Pons (tissue), 1 donor: ENCODE measurements at regions not wholly inside any gene's neighbourhood (a gene's known extent, or its start where the extent isn't known, plus 50 kb on each side); places are given as distances from the start of the nearest gene placed in this dataset.
"Not testable (repeated sequence)": the region's sequence is repeated elsewhere in the genome, so short reads cannot be mapped to it uniquely, and the experiment has no call there.

ENCODE experiments used
- DNase-seq: peaks from one replicate; pipeline ENCODE4 v3.0.0-alpha.2; 2016; ENCODE audit warnings: low spot score

DNA sequence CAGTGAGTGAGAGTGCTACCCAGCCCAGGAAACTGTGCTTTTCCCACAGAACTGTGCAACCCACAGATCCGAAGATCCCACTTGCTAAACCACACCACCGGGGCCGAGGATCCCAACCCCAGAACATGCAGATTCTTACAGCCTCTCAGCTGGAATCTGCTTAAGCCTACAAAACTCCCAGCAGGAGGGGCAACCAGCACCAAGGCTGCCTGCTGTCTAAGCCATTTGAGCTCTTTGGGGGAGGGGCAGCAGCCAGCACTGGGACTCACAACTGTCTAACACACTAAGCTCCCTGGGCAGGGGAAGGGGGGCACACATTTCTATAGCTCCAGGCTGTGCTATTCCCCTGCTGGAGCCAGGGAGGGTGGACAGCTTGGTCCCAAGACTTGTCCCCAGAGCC is 529.9 kb downstream of the XPNPEP1 start:
- DNase-seq = no peak

DNA sequence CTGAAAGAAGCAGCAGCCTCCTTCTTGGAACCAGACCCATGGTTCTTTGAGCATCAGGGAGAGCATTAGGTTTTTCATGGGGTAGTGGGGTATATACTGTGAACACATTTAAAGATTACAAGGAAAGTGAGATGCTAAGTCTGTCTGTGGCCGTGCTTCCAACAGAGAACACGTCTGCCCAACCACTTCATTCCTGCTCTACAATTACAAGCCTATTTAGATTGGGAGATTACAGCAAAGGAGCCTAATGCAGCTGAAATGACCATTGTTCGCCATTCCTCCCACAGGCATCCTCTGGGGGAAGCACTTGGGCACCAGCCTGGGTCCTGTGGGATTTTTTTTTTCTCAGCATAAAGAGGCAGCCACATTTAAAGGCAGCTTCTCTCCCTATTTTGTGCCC is 536.4 kb downstream of the XPNPEP1 start:
- no peak for DNase-seq

DNA sequence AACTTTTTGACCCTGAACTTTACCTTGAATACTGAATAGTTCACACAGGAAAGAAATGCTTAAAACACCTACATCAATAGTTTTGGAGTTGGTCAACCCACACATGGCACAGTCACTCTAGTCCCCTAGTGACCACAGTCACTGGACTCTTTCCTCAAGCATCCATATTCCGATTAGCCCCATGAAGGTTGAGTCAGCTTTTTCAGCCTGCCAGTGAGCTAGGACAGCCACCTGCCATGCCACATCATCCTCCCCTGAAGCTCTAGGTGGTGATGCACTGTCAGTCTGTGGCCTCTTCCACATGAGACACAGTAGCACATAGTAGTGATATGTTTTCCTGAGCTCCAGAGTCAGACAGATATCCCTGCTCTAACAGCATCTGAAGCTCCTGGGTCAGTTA is 537.2 kb downstream of the XPNPEP1 start:
- DNase-seq = no peak

DNA sequence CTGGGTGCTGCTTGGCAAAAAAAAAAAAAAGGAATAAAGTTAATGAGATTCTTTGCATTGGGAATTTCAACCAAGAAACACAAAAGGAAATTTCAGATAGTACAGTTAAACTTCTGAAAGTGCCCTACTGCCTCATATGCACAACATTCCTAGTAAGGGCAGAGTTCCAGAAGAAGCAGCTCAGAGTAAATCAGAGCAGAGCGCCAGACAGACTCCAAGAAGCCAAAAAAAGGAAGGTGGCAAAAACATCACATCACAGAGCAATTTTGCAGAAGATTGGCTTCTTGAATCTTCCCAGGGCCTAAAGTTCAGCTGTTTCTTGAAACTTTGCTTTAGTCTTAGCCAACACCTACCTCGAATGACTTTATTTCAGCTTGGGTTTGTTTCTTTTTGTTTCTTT is 544.1 kb downstream of the XPNPEP1 start:
- no peak for DNase-seq

DNA sequence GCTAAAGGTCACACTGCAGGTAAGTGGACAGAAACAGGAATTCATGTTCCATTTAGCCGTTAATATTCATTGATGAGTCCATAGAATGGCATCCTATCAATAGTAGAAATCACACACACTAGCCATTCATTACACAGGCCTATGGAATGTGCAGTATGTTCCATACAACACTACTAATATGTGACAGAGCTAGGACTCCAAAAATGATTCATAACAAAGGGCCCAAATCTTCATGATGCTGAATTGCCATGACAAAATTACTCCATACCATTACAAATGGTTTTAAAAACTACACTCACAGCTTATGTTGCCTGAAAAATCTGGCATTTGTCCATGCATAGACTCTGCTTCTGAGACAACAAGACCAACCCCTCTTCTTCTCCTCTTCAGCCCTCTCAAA is 549.1 kb downstream of the XPNPEP1 start:
- DNase-seq = no peak

DNA sequence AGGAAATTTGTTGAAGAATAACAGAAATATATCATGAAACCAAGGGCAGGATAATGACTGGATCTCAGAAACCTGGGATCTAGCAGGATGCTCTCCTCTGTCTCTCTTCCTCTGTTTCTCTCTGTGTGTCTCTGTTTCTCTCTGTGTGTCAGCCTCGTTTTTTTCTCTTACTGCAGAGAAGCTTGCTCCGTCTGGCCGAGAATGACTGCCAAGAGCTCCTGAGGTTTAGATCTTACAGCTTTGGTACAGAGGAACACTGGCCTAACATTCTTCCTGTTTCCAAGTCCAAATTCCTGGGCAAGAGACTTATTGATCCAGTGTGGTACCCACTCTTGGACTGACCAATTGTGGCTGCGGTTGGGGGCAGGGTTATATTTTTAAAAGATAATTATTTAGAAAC is 564.0 kb downstream of the XPNPEP1 start:
- peak; percentile 9 for DNase-seq

DNA sequence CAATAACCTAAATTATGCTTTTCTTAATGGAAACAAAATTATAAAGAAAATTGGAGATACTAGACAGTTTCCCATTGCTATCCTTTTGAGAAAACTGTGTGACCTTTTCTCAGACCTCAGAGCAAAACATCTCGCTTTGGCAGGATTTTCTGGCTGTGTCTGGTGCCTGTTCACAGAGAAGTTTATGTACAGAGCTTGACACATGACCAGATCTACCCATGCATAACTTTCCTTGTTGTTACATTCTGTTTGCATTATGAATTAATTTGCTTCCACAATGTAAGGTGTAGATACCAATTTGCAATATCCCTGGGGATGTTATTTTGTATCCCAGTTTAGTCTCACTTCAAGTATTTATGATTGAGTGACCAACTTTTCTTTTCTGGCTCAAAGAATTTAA is 565.0 kb downstream of the XPNPEP1 start:
- no peak for DNase-seq

DNA sequence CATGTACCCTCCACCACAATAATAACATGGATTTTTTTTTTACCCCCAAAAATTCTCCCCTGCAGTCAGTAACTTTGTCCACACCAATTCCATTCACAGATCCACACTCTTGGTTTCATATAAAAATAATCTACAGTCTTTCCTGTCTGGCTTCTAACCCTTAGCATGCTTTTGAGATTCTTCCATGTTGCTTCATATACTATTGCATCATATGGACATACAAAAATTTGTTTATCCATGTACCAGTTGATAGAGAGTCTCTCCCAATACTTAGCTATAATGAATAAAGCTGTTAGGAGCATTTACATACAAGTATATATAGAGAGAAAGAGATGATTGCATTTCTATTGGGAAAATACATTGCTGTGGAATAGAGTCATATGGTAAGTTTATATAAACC is 575.0 kb downstream of the XPNPEP1 start:
- DNase-seq = no peak

DNA sequence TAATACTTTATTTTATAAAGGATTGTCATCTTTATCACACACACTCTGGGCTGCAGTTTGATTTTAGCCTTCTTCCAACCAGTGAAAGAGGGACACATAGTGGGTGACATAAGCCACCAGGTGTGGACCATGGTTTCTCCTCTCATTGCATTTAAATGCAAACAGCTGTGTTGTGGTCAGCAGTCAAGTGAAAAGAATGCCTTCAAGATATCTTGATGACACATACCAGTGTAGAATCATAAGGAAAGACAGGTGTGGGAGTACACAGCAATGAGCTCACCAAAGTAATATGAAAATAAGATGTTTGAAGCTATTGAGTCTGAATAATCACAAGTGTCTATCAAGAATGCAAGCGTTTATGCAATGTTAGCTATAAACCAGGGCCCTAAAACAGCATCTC is 580.0 kb downstream of the XPNPEP1 start:
- no peak for DNase-seq

DNA sequence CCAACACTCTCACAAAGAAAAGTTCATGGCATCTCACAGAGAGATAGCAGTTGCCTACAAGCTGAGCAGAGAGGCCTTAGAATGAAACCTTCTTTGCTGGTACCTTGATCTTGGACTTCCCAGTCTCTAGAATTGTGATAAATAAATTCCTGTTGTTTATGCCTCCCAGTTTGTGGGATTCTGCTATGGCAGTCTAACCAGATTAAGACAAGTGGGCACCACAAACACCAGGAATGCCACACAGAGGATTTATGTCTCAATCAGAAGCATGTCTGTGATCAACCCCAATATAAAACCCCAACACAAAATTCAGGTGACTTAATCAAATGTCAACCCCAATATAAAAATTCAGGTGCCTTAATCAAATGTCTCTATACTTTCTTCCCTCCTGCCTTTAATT is 581.3 kb downstream of the XPNPEP1 start:
- no peak for DNase-seq

DNA sequence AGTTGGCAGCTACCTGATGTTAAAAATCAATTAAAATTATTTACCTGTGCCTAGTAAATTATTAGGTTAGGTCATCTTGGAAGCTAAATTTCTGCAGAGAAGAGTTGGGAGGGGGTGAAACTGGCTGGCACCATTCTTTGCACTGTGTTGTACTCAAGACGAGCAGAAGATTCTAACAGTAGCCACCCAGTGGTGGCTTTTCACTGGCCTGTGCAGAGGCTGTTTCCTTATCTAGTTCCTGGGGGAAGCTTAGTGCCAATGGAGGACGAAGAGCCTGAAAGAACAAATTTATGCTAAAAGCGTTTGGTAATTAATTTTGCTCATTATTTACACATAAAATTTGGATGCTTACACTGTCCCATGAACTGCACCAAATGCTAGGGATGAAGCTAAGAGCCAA is 595.3 kb downstream of the XPNPEP1 start:
- DNase-seq = no peak

DNA sequence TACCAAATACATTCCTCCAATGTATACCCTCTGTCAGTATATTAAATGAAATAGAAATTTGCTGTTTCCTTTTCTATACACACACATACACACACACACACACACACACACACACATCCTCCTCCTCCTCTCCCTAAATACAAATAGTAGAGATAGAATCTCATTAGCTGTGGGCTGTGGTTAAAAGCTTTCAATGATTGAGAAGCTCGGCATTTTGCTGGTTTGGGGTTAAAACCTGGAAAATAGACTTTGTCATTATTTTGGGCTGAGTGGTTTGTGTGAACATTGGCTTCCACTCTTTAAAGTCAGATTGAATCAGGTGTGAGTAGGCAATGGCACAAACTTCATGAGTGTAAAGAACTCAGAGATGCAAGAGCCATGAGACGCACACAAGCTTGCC is 596.0 kb downstream of the XPNPEP1 start:
- DNase-seq = no peak

DNA sequence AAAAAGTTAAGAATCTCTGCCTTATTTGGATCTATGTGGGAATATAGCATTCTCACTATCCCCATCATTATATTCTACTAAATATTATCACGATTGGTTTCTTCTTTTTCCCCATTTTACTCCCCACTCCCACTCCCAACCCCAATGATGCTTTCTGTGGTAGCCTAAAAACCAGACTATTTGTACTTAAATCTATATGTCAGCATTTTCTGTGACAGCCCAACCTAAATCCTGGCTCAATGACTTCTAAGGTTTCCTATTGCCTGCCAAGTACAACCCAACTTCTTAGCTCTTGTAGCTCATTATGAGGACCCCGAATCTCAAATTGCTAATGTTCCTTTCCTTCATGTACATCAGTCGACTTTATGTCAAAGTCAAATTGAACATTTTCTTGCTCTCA is 598.6 kb downstream of the XPNPEP1 start:
- no peak for DNase-seq

DNA sequence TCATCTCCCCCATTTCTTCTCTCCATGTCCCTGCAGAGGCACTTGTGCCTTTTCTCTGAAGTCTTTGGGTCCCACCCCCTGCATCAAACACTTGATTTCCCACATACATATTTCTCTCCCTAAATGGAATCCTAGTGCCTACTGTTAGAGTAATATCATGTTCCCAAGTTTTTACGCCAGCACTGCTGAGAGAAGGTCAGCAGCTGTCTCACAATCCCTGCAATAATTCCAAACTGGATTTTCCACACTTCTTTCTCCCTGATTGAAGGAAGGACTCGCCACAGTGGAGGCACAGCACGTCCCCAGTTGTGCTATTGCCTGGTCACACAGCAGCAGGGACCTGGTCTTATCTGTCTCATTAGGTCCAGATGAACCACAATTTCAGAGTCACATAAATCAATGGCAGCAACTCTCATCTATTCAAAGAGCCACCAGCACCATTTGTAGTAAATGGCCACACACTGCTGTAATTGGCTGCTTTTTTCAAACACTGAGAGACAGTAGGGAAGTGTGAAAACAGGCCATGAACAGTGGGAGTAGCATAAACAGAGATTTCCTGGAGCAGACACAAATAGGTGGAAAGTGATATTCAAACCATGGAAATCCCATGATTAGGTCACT is 605.5 kb downstream of the XPNPEP1 start:
- DNase-seq = no peak

DNA sequence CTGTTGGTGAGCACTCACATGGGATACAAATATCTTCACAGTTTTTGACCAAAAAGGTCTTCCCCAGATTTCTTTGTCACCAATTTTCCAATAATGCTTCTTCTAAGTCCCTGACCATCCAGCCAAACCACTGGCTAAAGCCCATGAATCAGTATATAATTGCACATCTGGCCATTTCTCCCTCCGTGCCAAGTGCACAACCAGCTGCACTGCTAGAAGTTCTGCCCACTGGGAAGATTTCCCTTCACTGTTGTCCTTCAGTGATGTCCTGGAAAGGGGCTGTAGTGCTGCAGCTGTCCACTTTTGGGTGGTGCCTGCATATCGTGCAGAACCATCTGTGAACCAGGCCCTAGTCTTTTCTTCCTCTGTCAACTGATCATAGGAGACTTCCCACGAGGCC is 609.3 kb downstream of the XPNPEP1 start:
- DNase-seq = not testable (repeated sequence)

DNA sequence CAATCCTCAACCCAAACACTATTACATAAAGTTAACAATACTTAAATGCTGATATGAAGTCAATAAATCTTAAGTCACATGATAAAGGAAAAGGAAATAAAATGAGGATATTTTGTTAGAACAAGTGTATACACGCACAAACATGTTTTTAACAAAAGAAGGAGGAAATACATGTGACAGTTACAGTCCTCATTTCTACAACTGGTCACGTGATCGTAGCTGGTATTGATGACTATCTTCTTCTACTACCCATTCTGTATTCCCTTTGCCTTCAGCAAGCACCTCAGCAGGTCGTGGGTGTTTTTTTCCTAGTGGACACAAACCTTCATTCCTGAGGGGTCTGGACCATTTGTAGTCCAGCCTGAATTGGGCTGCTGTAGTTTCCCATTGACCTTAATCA is 610.8 kb downstream of the XPNPEP1 start:
- DNase-seq = not testable (repeated sequence)

DNA sequence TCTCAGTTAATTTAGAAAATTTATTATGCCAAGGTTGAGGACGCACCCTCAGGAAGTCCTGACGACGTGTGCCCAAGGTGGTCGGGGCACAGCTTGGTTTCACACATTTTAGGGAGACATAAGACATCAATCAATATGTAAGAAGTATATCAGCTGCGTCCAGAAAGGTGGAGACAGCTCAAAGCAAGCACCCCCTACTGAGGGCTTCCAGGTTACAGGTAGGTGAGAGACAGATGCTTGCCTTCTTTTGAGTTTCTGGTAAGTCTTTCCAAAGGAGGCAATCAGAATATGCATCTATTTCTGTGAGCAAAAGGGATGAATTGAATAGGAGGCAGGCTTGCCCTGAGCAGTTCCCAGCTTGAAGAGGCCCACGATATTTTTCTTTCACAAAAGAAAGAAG is 614.3 kb downstream of the XPNPEP1 start:
- no peak for DNase-seq

DNA sequence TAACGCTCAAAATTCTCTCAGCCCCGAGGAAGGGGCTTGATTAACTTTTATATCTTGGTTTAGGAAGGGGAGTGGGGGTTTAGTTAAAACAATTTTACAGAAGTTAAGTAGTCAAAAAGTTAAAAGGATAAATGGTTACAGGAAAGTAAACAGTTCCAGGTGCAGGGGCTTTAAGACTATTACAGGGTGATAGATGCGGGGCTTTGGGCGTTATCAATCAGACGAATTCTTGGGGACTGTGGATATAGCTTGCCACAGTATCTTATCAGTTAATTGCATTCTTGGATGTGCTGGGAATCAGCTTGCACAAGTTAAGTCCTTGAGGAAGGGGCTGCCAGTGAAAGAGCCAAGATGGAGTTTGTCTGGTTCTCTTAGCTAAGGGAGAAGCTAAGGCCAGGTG is 616.2 kb downstream of the XPNPEP1 start:
- not testable (repeated sequence) for DNase-seq

DNA sequence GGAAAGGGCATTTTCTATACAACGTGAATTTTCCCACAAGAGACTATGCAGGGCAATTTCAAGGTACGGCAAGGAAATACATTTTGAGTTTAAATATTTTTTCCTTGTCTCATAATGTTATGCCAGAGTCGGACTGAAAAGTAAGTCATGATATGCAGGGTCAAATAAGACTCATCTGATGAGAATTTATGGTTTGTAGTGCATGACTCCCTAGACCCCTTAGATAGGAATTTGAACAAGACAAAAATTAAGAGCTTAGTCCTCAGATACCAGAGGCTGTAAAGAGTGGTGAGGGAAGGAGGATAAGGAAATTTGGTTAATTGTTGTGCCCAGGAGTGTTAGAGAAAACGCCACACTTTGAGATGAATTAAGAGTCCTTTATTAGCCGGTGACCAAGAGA is 616.6 kb downstream of the XPNPEP1 start:
- no peak for DNase-seq

DNA sequence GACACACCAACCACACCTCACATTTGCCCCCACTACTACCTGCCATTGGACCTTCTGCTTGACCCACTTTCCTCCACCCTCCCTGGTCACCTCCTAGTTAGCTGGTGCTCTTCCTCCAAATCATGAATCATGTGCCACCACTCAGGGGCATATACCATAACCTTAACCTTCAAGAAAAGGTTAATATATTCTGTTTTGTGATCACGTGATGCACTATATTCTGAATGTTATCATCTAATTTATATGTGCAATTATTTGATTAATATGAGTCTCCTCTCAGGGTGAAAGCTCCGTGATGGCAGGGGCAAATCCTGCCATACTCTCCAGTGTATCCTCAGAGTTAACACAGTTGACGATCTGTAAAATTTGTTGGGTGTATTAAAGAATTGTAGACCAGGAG is 635.5 kb downstream of the XPNPEP1 start:
- DNase-seq = no peak

DNA sequence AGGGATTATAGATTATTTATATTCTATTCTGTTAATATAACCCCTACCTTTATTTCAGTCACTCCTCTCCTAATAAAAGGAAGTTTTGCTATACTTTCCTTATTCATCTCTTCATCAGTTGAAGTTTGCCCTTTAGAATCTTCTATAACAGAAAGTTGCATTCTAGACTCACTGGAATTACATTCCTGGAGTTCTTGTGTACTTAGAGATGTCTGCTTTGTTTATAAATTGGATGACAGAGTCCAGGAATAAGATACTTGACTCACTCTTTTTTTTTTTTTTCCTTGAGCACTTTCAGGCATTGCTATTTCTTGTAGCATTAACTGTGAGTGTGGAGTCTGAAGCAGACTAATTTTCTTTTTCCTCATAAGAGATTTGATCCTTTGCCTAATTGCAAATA is 640.8 kb downstream of the XPNPEP1 start:
- no peak for DNase-seq

DNA sequence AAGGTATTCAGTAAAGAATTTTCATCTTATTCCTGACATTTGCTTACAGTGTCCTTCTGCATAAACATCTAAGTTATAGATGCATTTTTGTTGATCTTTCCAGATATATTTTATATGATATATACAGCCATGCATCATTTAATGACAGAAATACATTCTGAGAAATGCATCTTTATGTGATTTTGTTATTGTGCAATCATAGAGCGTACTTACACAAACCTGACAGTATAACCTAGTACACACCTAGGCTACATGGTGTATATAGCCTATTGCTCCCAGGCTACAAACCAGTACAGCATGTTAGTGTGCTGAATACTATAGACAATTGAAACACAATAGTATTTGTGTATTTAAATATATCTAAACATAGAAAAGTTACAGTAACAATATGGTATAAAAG is 642.0 kb downstream of the XPNPEP1 start:
- DNase-seq = no peak

DNA sequence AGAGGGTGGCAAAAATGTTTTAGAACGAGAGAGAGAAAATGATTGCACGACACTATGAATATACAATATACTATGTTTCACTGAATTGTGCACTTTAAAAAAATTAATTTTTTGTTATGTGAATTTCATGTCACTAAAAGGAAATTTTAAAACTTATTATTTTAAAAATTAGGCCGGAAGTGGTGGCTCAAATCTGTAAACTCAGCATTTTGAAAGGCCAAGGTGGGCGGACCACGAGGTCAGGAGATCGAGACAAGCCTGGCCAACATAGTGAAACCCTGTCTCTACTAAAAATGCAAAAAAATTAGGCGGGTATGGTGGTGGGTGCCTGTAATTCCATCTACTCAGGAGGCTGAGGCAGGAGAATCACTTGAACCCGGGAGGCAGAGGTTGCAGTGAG is 642.5 kb downstream of the XPNPEP1 start:
- DNase-seq = no peak

DNA sequence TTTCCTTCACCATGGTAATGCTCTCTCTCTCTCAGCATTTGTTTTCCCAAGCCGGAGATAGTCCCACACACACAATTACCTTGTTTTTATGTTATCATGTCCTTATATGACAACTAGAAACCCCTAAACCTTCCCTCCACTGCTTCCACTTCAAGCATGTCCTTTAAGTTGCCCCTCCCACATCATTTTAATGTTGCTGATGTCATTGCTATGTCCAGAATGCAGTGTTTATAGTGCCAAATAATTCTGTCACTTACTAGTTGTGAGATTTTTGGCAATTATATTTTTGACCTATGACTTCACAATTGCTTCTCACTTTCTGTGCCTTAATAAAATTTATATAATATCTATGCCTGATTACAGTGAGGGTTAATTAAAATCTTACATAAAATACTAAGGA is 645.9 kb downstream of the XPNPEP1 start:
- no peak for DNase-seq

DNA sequence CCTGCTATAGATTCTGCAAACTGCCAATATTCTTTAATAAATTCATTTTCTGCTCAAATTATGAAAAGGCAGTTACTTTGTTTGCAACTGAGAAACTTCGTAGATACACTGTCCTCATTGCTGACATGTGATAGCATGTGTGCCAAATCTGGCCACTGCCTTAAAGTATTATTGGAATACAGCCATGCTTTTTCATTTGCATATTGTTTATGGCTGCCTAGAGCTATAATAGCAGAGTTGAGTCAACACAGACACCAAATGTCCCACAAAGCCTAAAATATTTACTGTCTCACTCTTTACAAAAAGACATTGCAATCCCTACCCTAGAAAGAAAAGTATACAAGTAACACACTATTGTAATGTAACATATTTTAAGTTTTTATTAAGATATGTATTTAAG is 647.4 kb downstream of the XPNPEP1 start:
- DNase-seq = no peak
